Gastroesophageal sphincter (tissue), 3 donors: ENCODE measurements at regions not wholly inside any gene's neighbourhood (a gene's known extent, or its start where the extent isn't known, plus 50 kb on each side); places are given as distances from the start of the nearest gene placed in this dataset.

ENCODE experiments used
- CTCF ChIP-seq, 4 experiments: fragments of 200-600 bp in 2 of 4; fragments of 450-650 bp in 2 of 4; sonication (generic) in 1 of 4; IDR thresholded peaks; one replicate each; pipeline ENCODE4 v1.5.1; 2017 to 2019; ENCODE audit warnings: antibody characterized with exemption in 4 of 4, mild to moderate bottlenecking in 2 of 4, moderate library complexity in 2 of 4
- EP300 ChIP-seq: sonication (generic); formaldehyde crosslinking; IDR thresholded peaks from one replicate; pipeline ENCODE4 v1.6.1; 2017; ENCODE audit warnings: antibody characterized with exemption, mild to moderate bottlenecking

- no peak for TF ChIP-seq EP300
- TF ChIP-seq CTCF (IDR thresholded peaks at IDR 0.05) = no peak
Observed at GRCh38 chr5:8884029-8884428, 661.8 kb downstream of the SEMA5A start.
